K562 (cell line): ENCODE measurements at regions not wholly inside any gene's neighbourhood (a gene's known extent, or its start where the extent isn't known, plus 50 kb on each side); places are given as distances from the start of the nearest gene placed in this dataset.

Experiments used
- BRCA1 ChIP-seq, 2 experiments: fragments of 450-650 bp in 1 of 2; sonication (generic) in 1 of 2; formaldehyde crosslinking in 1 of 2; IDR thresholded peaks; 2 replicates each; pipeline versions ENCODE4 v1.5.0 to v1.6.1; 2017 to 2020; ENCODE audit warnings: mild to moderate bottlenecking in 1 of 2, missing genetic modification reagents in 1 of 2
- ELF4 ChIP-seq: fragments of 450-650 bp; formaldehyde crosslinking; IDR thresholded peaks from 2 replicates; pipeline ENCODE4 v1.4.0; 2022; ENCODE audit warnings: missing genetic modification characterization
- POLR2AphosphoS5 ChIP-seq: IDR thresholded peaks from 2 replicates; pipeline ENCODE4 v1.6.1; 2011; ENCODE audit warnings: mild to moderate bottlenecking, low read depth, low read length, moderate library complexity; ENCODE audit not compliant: control insufficient read depth, insufficient read depth
- SRSF1 ChIP-seq: fragments of 200-400 bp; formaldehyde crosslinking; IDR thresholded peaks from 2 replicates; pipeline ENCODE4 v1.6.1; 2017; ENCODE audit warnings: mild to moderate bottlenecking, low read depth, low read length, moderate library complexity
- ZKSCAN1 ChIP-seq: fragments of 150-350 bp; IDR thresholded peaks from 2 replicates; pipeline ENCODE4 v1.6.1; 2016; ENCODE audit warnings: low read depth, low read length
- ZNF232 ChIP-seq: sonication (generic); formaldehyde crosslinking; IDR thresholded peaks from 2 replicates; pipeline ENCODE4 v1.8.0; 2022; ENCODE audit warnings: mild to moderate bottlenecking, missing genetic modification reagents
- ZNF589 ChIP-seq: fragments of 200-800 bp; sonication (Bioruptor generic); IDR thresholded peaks from 2 replicates; pipeline ENCODE4 v1.6.1; 2016; ENCODE audit warnings: low read depth, missing genetic modification characterization, missing compliant biosample characterization
- TF ChIP-seq, protein P1 (sequence below), 3 experiments: IDR thresholded peaks in 2 of 3; conservative IDR thresholded peaks in 1 of 3; 2 replicates each; pipeline ENCODE4 v1.5.1; 2011 to 2012; ENCODE audit warnings: low read length in 3 of 3, mild to moderate bottlenecking in 3 of 3, control low read depth in 2 of 3, improper control_type of control experiment in 1 of 3, inconsistent platforms in 1 of 3, low read depth in 1 of 3, mixed read lengths in 1 of 3, moderate library complexity in 1 of 3; ENCODE audit not compliant: insufficient read depth in 2 of 3
- TF ChIP-seq, protein P2 (sequence below): IDR thresholded peaks from 3 replicates; pipeline ENCODE4 v1.6.1; 2011; ENCODE audit warnings: borderline replicate concordance, mild to moderate bottlenecking, moderate library complexity; ENCODE audit not compliant: insufficient read length; ENCODE audit errors: extremely low read depth
- TF ChIP-seq, protein P3 (sequence below): IDR thresholded peaks from 2 replicates; pipeline ENCODE4 v1.6.1; 2011; ENCODE audit not compliant: insufficient read length; ENCODE audit errors: extremely low read depth

DNA sequence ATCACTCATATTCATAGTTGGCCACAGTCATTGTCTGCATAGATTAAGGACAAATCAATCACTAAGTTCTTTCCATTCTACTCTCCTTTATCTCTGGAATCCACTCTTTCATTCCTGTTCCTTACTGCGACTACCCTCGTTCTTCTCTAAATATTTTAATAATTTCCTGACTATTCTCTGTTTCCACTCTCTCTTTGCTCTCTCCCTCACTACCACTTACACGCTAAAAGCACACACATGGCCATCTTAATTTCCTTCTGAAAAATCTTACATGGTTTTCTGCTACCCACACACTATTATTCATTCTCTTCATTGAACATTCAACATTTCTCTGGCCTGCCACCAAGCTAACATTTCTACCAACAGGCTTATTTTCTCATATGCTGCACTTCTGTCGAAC, 279.6 kb upstream of the PLSCR5 start:
- no peak for TF ChIP-seq SRSF1
- no peak for TF ChIP-seq ZNF232
- TF ChIP-seq, protein P1, sequence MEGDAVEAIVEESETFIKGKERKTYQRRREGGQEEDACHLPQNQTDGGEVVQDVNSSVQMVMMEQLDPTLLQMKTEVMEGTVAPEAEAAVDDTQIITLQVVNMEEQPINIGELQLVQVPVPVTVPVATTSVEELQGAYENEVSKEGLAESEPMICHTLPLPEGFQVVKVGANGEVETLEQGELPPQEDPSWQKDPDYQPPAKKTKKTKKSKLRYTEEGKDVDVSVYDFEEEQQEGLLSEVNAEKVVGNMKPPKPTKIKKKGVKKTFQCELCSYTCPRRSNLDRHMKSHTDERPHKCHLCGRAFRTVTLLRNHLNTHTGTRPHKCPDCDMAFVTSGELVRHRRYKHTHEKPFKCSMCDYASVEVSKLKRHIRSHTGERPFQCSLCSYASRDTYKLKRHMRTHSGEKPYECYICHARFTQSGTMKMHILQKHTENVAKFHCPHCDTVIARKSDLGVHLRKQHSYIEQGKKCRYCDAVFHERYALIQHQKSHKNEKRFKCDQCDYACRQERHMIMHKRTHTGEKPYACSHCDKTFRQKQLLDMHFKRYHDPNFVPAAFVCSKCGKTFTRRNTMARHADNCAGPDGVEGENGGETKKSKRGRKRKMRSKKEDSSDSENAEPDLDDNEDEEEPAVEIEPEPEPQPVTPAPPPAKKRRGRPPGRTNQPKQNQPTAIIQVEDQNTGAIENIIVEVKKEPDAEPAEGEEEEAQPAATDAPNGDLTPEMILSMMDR (IDR thresholded peaks at IDR 0.05 in 2 of 3, conservative IDR thresholded peaks at IDR 0.05 in 1 of 3; ENCODE audit: insufficient read depth in 2 of 3, low read depth in 1 of 3, low read length in 3 of 3) = no peak
- TF ChIP-seq POLR2AphosphoS5 = no peak
- no peak for TF ChIP-seq ZNF589 (CRISPR knock-in tag)
- TF ChIP-seq ELF4 = no peak
- no peak for TF ChIP-seq ZKSCAN1
- TF ChIP-seq BRCA1 (IDR thresholded peaks at IDR 0.05) = no peak
- TF ChIP-seq BRCA1 (CRISPR knock-in tag; IDR thresholded peaks at IDR 0.05) = no peak
- TF ChIP-seq, protein P2, sequence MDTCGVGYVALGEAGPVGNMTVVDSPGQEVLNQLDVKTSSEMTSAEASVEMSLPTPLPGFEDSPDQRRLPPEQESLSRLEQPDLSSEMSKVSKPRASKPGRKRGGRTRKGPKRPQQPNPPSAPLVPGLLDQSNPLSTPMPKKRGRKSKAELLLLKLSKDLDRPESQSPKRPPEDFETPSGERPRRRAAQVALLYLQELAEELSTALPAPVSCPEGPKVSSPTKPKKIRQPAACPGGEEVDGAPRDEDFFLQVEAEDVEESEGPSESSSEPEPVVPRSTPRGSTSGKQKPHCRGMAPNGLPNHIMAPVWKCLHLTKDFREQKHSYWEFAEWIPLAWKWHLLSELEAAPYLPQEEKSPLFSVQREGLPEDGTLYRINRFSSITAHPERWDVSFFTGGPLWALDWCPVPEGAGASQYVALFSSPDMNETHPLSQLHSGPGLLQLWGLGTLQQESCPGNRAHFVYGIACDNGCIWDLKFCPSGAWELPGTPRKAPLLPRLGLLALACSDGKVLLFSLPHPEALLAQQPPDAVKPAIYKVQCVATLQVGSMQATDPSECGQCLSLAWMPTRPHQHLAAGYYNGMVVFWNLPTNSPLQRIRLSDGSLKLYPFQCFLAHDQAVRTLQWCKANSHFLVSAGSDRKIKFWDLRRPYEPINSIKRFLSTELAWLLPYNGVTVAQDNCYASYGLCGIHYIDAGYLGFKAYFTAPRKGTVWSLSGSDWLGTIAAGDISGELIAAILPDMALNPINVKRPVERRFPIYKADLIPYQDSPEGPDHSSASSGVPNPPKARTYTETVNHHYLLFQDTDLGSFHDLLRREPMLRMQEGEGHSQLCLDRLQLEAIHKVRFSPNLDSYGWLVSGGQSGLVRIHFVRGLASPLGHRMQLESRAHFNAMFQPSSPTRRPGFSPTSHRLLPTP = no peak
- TF ChIP-seq, protein P3, sequence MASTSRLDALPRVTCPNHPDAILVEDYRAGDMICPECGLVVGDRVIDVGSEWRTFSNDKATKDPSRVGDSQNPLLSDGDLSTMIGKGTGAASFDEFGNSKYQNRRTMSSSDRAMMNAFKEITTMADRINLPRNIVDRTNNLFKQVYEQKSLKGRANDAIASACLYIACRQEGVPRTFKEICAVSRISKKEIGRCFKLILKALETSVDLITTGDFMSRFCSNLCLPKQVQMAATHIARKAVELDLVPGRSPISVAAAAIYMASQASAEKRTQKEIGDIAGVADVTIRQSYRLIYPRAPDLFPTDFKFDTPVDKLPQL = no peak
